ENCODE measurements at regions not wholly inside any gene's neighbourhood (a gene's known extent, or its start where the extent isn't known, plus 50 kb on each side); places are given as distances from the start of the nearest gene placed in this dataset.

DNA sequence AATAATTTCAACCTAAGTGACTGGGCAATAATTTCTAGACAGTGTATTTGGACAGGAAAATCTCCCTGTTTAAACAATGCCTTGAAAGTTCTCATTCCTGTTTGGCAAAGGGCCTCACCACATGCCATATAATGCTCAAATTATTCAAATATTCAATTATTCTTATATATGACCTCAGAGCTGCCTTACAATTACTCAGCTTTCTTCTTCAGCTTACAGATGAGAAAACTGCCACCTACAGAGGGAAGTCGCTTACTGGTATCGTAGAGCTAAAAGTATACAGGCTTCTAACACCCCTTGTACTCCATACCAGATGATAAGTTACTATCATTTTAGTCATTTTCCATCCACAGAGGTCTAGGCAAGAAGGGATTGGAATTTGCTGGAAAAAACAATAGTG is 830.3 kb downstream of the BRINP1 start:
- DNase-seq, result no peak
- CTCF ChIA-PET (ENCODE audit: partially characterized antibody), result no interaction called here
- no peaks in the 10 kb centered on the region for H3K36me3 Mint-ChIP-seq

DNA sequence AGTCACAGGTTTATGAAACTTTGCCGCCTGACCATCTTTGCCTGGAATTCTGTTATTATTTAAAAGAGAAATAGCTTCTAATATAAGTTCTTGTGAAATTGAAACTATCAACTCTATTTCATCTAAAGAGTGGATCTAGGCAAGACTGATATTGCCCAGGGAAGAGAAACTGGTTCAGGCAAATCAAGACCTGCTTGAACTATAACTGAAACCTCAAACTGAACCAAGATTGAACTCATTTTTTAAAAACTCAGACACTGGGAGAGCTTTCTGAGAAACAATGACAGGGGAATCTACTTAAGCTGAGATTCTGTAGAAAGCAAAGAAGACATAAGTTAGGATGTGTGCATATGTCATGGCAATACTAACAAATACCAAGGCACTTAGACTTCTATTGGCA is 815.8 kb downstream of the BRINP1 start:
- H3K4me1 Mint-ChIP-seq, result no peaks in the 10 kb centered on the region
- H3K36me3 Mint-ChIP-seq, result no peaks in the 10 kb centered on the region
- DNase-seq, result no peak
- no peaks in the 10 kb centered on the region for H3K36me3 ChIP-seq (ENCODE audit: insufficient read depth, low read length)
- H3K27ac ChIP-seq (ENCODE audit: low read depth, low read length), result no peak overlapping the region
- H3K27me3 ChIP-seq (ENCODE audit: insufficient read depth, low read length), result no peaks in the 10 kb centered on the region
- ChIA-PET POLR2A (ENCODE audit: partially characterized antibody) (no interaction called here), CTCF (ENCODE audit: partially characterized antibody) (no interaction called here)
- H3K27me3 Mint-ChIP-seq, result no peaks in the 10 kb centered on the region
- H3K27ac Mint-ChIP-seq, result no peak overlapping the region
- peaks cover 0 to 13% (median 3%) of the 10 kb centered on the region in 8 donors for H3K9me3 Mint-ChIP-seq
- H3K4me3 Mint-ChIP-seq, result no peak overlapping the region
- intact Hi-C loops (cut with micrococcal nuclease), result no loop called here
- H3K9me3 ChIP-seq (ENCODE audit: control insufficient read depth in 1 of 2, low read length in 2 of 2), result no peaks in the 10 kb centered on the region
- no peaks in the 10 kb centered on the region for H3K4me1 ChIP-seq (ENCODE audit: insufficient read depth, low read length)
- H3K4me3 ChIP-seq (ENCODE audit: low read length in 2 of 2), result no peak overlapping the region

More for the DNA sequence above, 830.3 kb downstream of the BRINP1 start:
- intact Hi-C loops (cut with micrococcal nuclease), result loop anchor here (10.0 kb wide), 1 partner anchor 56 kb away; no protein-coding TSS in a partner anchor
- POLR2A ChIA-PET (ENCODE audit: partially characterized antibody), result no interaction called here
- H3K27me3 ChIP-seq (ENCODE audit: insufficient read depth, low read length), result no peaks in the 10 kb centered on the region
- no peaks in the 10 kb centered on the region for H3K4me1 Mint-ChIP-seq
- no peak overlapping the region for H3K4me3 Mint-ChIP-seq
- no peak overlapping the region for H3K27ac Mint-ChIP-seq
- H3K4me1 ChIP-seq (ENCODE audit: insufficient read depth, low read length), result no peaks in the 10 kb centered on the region
- H3K27me3 Mint-ChIP-seq, result no peaks in the 10 kb centered on the region
- H3K9me3 Mint-ChIP-seq, result peaks cover 0 to 19% (median 3%) of the 10 kb centered on the region in 8 donors
- no peaks in the 10 kb centered on the region for H3K36me3 ChIP-seq (ENCODE audit: insufficient read depth, low read length)
- no peak overlapping the region for H3K4me3 ChIP-seq (ENCODE audit: low read length in 2 of 2)
- no peak overlapping the region for H3K27ac ChIP-seq (ENCODE audit: low read depth, low read length)
- H3K9me3 ChIP-seq (ENCODE audit: control insufficient read depth in 1 of 2, low read length in 2 of 2), result no peaks in the 10 kb centered on the region

DNA sequence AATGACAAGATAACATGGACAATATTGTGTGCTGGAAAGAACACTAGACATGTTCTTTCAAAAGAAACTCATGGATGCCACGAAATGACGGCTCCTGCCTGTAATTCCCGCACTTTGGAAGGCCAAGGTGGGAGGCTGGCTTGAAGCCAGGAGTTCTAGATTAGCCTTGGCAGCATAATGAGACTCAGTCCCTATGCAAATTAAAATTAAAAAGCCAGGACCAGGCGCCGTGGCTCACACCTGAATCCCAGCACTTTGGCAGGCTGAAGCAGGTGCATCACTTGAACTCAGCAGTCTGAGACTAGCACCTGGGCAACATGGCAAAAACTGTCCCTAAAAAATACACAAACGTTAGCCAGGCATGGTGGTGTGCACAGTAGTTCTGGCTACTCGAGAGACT is 814.2 kb downstream of the BRINP1 start:
- H3K27ac Mint-ChIP-seq, result no peak overlapping the region
- no peaks in the 10 kb centered on the region for H3K27me3 Mint-ChIP-seq
- intact Hi-C loops (cut with micrococcal nuclease), result no loop called here
- Histone ChIP-seq H3K36me3 (ENCODE audit: insufficient read depth, low read length) (no peaks in the 10 kb centered on the region), H3K27ac (ENCODE audit: low read depth, low read length) (no peak overlapping the region), H3K27me3 (ENCODE audit: insufficient read depth, low read length) (no peaks in the 10 kb centered on the region), H3K4me3 (ENCODE audit: low read length in 2 of 2) (no peak overlapping the region), H3K9me3 (ENCODE audit: control insufficient read depth in 1 of 2, low read length in 2 of 2) (no peaks in the 10 kb centered on the region), H3K4me1 (ENCODE audit: insufficient read depth, low read length) (no peaks in the 10 kb centered on the region)
- no peaks in the 10 kb centered on the region for H3K36me3 Mint-ChIP-seq
- H3K4me3 Mint-ChIP-seq, result no peak overlapping the region
- ChIA-PET POLR2A (ENCODE audit: partially characterized antibody) (no interaction called here), CTCF (ENCODE audit: partially characterized antibody) (no interaction called here)
- H3K9me3 Mint-ChIP-seq, result peaks cover 0 to 13% (median 3%) of the 10 kb centered on the region in 8 donors
- no peaks in the 10 kb centered on the region for H3K4me1 Mint-ChIP-seq
- no peak for DNase-seq

DNA sequence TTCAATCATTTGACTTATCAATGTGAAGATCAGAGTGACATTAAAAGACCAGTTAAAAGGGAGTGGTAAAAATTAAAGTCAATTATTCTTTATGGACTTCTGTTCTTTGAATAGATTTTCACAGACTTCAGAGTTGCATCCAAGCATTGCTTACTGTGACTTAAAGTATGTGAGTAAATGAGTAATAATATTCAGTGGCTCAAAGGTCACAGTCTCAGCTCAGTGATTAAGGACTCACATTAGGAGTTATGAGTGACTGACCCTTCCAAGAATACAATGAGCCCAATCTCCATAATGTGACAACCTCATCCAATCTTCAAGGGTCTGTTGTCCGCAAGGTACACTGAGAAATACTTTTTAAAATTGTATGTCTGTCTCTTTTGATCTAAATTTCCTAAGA is 811.2 kb downstream of the BRINP1 start:
- H3K4me1 ChIP-seq (ENCODE audit: insufficient read depth, low read length), result no peaks in the 10 kb centered on the region
- ChIA-PET POLR2A (ENCODE audit: partially characterized antibody) (no interaction called here), CTCF (ENCODE audit: partially characterized antibody) (no interaction called here)
- Mint-ChIP-seq H3K27ac (no peak overlapping the region), H3K36me3 (no peaks in the 10 kb centered on the region), H3K27me3 (no peaks in the 10 kb centered on the region), H3K4me3 (no peak overlapping the region), H3K4me1 (no peaks in the 10 kb centered on the region), H3K9me3 (peaks cover 0 to 14% (median 3%) of the 10 kb centered on the region in 8 donors)
- H3K27ac ChIP-seq (ENCODE audit: low read depth, low read length), result no peak overlapping the region
- no peak overlapping the region for H3K4me3 ChIP-seq (ENCODE audit: low read length in 2 of 2)
- H3K36me3 ChIP-seq (ENCODE audit: insufficient read depth, low read length), result no peaks in the 10 kb centered on the region
- intact Hi-C loops (cut with micrococcal nuclease), result no loop called here
- DNase-seq, result no peak
- no peaks in the 10 kb centered on the region for H3K9me3 ChIP-seq (ENCODE audit: control insufficient read depth in 1 of 2, low read length in 2 of 2)
- no peaks in the 10 kb centered on the region for H3K27me3 ChIP-seq (ENCODE audit: insufficient read depth, low read length)

DNA sequence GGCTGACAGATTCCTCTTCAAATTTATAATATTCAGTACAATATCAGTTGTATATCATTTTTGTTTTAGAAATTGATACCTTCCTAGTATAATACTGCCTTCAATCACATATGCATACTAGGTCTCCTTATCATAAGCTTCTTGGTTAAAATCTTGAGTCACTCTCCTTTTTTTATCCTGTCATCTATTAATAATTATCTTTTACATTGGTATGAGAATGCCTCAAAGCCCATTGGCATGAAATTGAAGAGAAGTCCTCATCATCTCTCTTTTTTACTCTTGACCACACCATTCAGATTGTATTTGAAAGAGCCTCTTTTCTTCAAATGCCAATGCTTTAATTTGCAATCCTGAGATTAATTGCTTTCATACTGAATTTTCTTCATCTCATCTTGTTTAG is 810.3 kb downstream of the BRINP1 start:
- no peak overlapping the region for H3K4me3 ChIP-seq (ENCODE audit: low read length in 2 of 2)
- no peak overlapping the region for H3K27ac ChIP-seq (ENCODE audit: low read depth, low read length)
- intact Hi-C loops (cut with micrococcal nuclease), result no loop called here
- peaks cover 0 to 14% (median 5%) of the 10 kb centered on the region in 8 donors for H3K9me3 Mint-ChIP-seq
- no peaks in the 10 kb centered on the region for H3K27me3 Mint-ChIP-seq
- no peak overlapping the region for H3K27ac Mint-ChIP-seq
- H3K4me3 Mint-ChIP-seq, result no peak overlapping the region
- H3K4me1 ChIP-seq (ENCODE audit: insufficient read depth, low read length), result no peaks in the 10 kb centered on the region
- H3K36me3 ChIP-seq (ENCODE audit: insufficient read depth, low read length), result no peaks in the 10 kb centered on the region
- DNase-seq, result no peak
- no peaks in the 10 kb centered on the region for H3K4me1 Mint-ChIP-seq
- H3K36me3 Mint-ChIP-seq, result no peaks in the 10 kb centered on the region
- H3K9me3 ChIP-seq (ENCODE audit: control insufficient read depth in 1 of 2, low read length in 2 of 2), result no peaks in the 10 kb centered on the region
- POLR2A ChIA-PET (ENCODE audit: partially characterized antibody), result no interaction called here
- H3K27me3 ChIP-seq (ENCODE audit: insufficient read depth, low read length), result no peaks in the 10 kb centered on the region
- CTCF ChIA-PET (ENCODE audit: partially characterized antibody), result no interaction called here

DNA sequence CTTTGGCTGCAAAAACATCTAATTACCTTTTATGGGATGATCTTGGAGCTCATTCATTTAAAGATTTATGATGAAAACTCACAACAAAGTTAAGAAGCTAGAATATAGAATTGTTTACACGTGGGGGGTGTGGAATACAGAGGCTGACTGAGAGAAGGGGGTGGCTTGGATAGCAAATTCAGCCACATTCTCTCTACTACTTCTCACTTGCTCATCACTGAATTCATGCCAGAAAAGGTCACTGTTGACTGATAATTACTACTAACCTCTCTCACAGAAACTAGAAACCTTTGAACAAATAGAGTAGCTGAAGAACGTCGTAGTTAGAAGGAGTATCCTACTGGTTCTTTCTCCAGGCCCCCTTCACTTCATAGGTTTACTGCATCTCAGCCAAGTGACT is 808.2 kb downstream of the BRINP1 start:
- no peaks in the 10 kb centered on the region for H3K4me1 ChIP-seq (ENCODE audit: insufficient read depth, low read length)
- DNase-seq, result no peak
- H3K36me3 ChIP-seq (ENCODE audit: insufficient read depth, low read length), result no peaks in the 10 kb centered on the region
- H3K4me1 Mint-ChIP-seq, result no peaks in the 10 kb centered on the region
- H3K27ac ChIP-seq (ENCODE audit: low read depth, low read length), result no peak overlapping the region
- no peaks in the 10 kb centered on the region for H3K9me3 ChIP-seq (ENCODE audit: control insufficient read depth in 1 of 2, low read length in 2 of 2)
- no peaks in the 10 kb centered on the region for H3K27me3 ChIP-seq (ENCODE audit: insufficient read depth, low read length)
- no peak overlapping the region for H3K27ac Mint-ChIP-seq
- H3K4me3 ChIP-seq (ENCODE audit: low read length in 2 of 2), result no peak overlapping the region
- peaks cover 0 to 11% (median 3%) of the 10 kb centered on the region in 8 donors for H3K9me3 Mint-ChIP-seq
- no peaks in the 10 kb centered on the region for H3K36me3 Mint-ChIP-seq
- CTCF ChIA-PET (ENCODE audit: partially characterized antibody), result no interaction called here
- no peaks in the 10 kb centered on the region for H3K27me3 Mint-ChIP-seq
- no peak overlapping the region for H3K4me3 Mint-ChIP-seq
- intact Hi-C loops (cut with micrococcal nuclease), result no loop called here
- POLR2A ChIA-PET (ENCODE audit: partially characterized antibody), result no interaction called here

DNA sequence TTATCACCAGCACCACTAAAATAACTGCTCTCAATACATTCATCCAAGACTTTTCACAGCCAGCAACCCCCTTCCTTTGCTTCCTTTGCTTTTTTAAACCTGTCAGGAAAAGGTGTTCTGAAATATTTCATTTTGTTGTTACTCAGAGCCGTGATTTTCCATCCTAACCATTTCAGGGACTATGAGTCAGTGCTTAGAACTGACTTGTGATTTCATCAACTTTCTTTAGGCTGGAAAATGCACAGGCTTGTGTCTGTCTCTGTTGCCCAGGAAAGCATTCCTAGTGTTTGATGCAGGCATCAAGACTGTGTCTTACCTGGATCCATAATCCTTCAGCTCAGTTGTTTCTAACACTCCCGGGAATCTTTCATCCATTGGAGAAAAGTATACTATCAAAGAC is 805.6 kb downstream of the BRINP1 start:
- intact Hi-C loops (cut with micrococcal nuclease), result no loop called here

DNA sequence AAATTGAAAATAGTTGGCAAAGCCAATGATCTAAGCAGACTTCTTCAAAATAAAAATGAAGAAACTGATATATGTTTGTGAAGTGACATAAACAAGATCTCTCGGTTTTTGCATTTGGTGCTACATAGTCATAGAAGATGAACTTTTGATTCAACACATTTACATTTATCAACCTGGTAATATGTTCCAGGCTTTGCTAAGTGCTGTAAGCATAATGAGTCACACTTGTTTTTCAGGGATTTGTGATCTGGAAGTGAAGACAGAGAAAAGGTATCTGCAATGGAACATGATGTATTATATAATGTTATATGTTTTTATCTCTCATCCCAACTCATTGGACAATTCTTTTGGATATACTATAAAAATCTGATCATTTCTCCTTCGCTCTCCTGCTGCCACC is 801.4 kb downstream of the BRINP1 start:
- Mint-ChIP-seq H3K9me3 (peaks cover 0 to 12% (median 3%) of the 10 kb centered on the region in 8 donors), H3K4me3 (no peak overlapping the region), H3K27ac (no peak overlapping the region), H3K4me1 (no peaks in the 10 kb centered on the region), H3K36me3 (no peaks in the 10 kb centered on the region), H3K27me3 (no peaks in the 10 kb centered on the region)
- no peaks in the 10 kb centered on the region for H3K27me3 ChIP-seq (ENCODE audit: insufficient read depth, low read length)
- H3K9me3 ChIP-seq (ENCODE audit: control insufficient read depth in 1 of 2, low read length in 2 of 2), result no peaks in the 10 kb centered on the region
- intact Hi-C loops (cut with micrococcal nuclease), result no loop called here
- POLR2A ChIA-PET (ENCODE audit: partially characterized antibody), result no interaction called here
- no peaks in the 10 kb centered on the region for H3K4me1 ChIP-seq (ENCODE audit: insufficient read depth, low read length)
- CTCF ChIA-PET (ENCODE audit: partially characterized antibody), result no interaction called here
- H3K36me3 ChIP-seq (ENCODE audit: insufficient read depth, low read length), result no peaks in the 10 kb centered on the region
- DNase-seq, result no peak
- H3K27ac ChIP-seq (ENCODE audit: low read depth, low read length), result no peak overlapping the region
- H3K4me3 ChIP-seq (ENCODE audit: low read length in 2 of 2), result no peak overlapping the region

More for the DNA sequence above, 805.6 kb downstream of the BRINP1 start:
- no peaks in the 10 kb centered on the region for H3K27me3 Mint-ChIP-seq
- Histone ChIP-seq H3K4me3 (ENCODE audit: low read length in 2 of 2) (no peak overlapping the region), H3K36me3 (ENCODE audit: insufficient read depth, low read length) (no peaks in the 10 kb centered on the region), H3K9me3 (ENCODE audit: control insufficient read depth in 1 of 2, low read length in 2 of 2) (no peaks in the 10 kb centered on the region), H3K27me3 (ENCODE audit: insufficient read depth, low read length) (no peaks in the 10 kb centered on the region), H3K27ac (ENCODE audit: low read depth, low read length) (no peak overlapping the region), H3K4me1 (ENCODE audit: insufficient read depth, low read length) (no peaks in the 10 kb centered on the region)
- no peaks in the 10 kb centered on the region for H3K36me3 Mint-ChIP-seq
- no peak for DNase-seq
- ChIA-PET CTCF (ENCODE audit: partially characterized antibody) (no interaction called here), POLR2A (ENCODE audit: partially characterized antibody) (no interaction called here)
- H3K4me1 Mint-ChIP-seq, result no peaks in the 10 kb centered on the region
- peaks cover 0 to 8% (median 2%) of the 10 kb centered on the region in 8 donors for H3K9me3 Mint-ChIP-seq
- H3K27ac Mint-ChIP-seq, result no peak overlapping the region
- H3K4me3 Mint-ChIP-seq, result no peak overlapping the region

Measured in CD4-positive, alpha-beta memory T cell (primary cell).